ENCODE measurements at regions not wholly inside any gene's neighbourhood (a gene's known extent, or its start where the extent isn't known, plus 50 kb on each side); places are given as distances from the start of the nearest gene placed in this dataset.
"Not testable (repeated sequence)": the region's sequence is repeated elsewhere in the genome, so short reads cannot be mapped to it uniquely, and the experiment has no call there.

- intact Hi-C loops (cut with DNase I); DNase-seq: not testable (repeated sequence)
Measured at GRCh38 chr12:28099245-28099644, 91.0 kb upstream of the CCDC91 start.

- no peak for DNase-seq
- intact Hi-C loops (cut with DNase I), result no loop called here
Measured at GRCh38 chr12:28099871-28100270, 90.4 kb upstream of the CCDC91 start.

GRCh38 chr12:28100717-28101116 lies 89.5 kb upstream of the CCDC91 start:
- intact Hi-C loops (cut with DNase I), result no loop called here
- DNase-seq, result no peak

GRCh38 chr12:28104316-28104715 lies 85.9 kb upstream of the CCDC91 start:
- DNase-seq, result no peak
- intact Hi-C loops (cut with DNase I), result no loop called here

GRCh38 chr12:28104903-28105864 lies 85.1 kb upstream of the CCDC91 start:
- no peak for DNase-seq
- intact Hi-C loops (cut with DNase I), result no loop called here

GRCh38 chr12:28107679-28108078 lies 82.6 kb upstream of the CCDC91 start:
- intact Hi-C loops (cut with DNase I), result no loop called here
- DNase-seq, result no peak

- intact Hi-C loops (cut with DNase I), result no loop called here
Measured at GRCh38 chr12:28108599-28108998, 81.7 kb upstream of the CCDC91 start.

GRCh38 chr12:28110329-28110728 lies 79.9 kb upstream of the CCDC91 start:
- intact Hi-C loops (cut with DNase I), result no loop called here

More at GRCh38 chr12:28108599-28108998, 81.7 kb upstream of the CCDC91 start:
- DNase-seq, result no peak

GRCh38 chr12:28114488-28114887 lies 75.8 kb upstream of the CCDC91 start:
- intact Hi-C loops (cut with DNase I), result no loop called here
- no peak for DNase-seq

More at GRCh38 chr12:28110329-28110728, 79.9 kb upstream of the CCDC91 start:
- DNase-seq, result no peak

GRCh38 chr12:28121433-28121832 lies 68.8 kb upstream of the CCDC91 start:
- intact Hi-C loops (cut with DNase I), result no loop called here
- no peak for DNase-seq

GRCh38 chr12:28121899-28122655 lies 68.2 kb upstream of the CCDC91 start:
- DNase-seq, result no peak
- intact Hi-C loops (cut with DNase I), result no loop called here

GRCh38 chr12:28122756-28123155 lies 67.5 kb upstream of the CCDC91 start:
- intact Hi-C loops (cut with DNase I), result no loop called here
- no peak for DNase-seq

- intact Hi-C loops (cut with DNase I), result no loop called here
- DNase-seq, result no peak
Measured at GRCh38 chr12:28127455-28127854, 62.8 kb upstream of the CCDC91 start.

- no peak for DNase-seq
- intact Hi-C loops (cut with DNase I), result no loop called here
Measured at GRCh38 chr12:28129031-28129430, 61.2 kb upstream of the CCDC91 start.

- intact Hi-C loops (cut with DNase I), result no loop called here
- DNase-seq, result no peak
Measured at GRCh38 chr12:28130234-28130624, 60.0 kb upstream of the CCDC91 start.

GRCh38 chr12:28130625-28131598 lies 59.3 kb upstream of the CCDC91 start:
- intact Hi-C loops (cut with DNase I), result no loop called here
- DNase-seq, result no peak

GRCh38 chr12:28132398-28132797 lies 57.9 kb upstream of the CCDC91 start:
- intact Hi-C loops (cut with DNase I), result no loop called here
- no peak for DNase-seq

GRCh38 chr12:28135801-28136439 lies 54.3 kb upstream of the CCDC91 start:
- DNase-seq, result no peak
- intact Hi-C loops (cut with DNase I), result no loop called here

- intact Hi-C loops (cut with DNase I), result no loop called here
- no peak for DNase-seq
Measured at GRCh38 chr12:28137414-28137813, 52.8 kb upstream of the CCDC91 start.
